ENCODE measurements at regions not wholly inside any gene's neighbourhood (a gene's known extent, or its start where the extent isn't known, plus 50 kb on each side); places are given as distances from the start of the nearest gene placed in this dataset.

DNA sequence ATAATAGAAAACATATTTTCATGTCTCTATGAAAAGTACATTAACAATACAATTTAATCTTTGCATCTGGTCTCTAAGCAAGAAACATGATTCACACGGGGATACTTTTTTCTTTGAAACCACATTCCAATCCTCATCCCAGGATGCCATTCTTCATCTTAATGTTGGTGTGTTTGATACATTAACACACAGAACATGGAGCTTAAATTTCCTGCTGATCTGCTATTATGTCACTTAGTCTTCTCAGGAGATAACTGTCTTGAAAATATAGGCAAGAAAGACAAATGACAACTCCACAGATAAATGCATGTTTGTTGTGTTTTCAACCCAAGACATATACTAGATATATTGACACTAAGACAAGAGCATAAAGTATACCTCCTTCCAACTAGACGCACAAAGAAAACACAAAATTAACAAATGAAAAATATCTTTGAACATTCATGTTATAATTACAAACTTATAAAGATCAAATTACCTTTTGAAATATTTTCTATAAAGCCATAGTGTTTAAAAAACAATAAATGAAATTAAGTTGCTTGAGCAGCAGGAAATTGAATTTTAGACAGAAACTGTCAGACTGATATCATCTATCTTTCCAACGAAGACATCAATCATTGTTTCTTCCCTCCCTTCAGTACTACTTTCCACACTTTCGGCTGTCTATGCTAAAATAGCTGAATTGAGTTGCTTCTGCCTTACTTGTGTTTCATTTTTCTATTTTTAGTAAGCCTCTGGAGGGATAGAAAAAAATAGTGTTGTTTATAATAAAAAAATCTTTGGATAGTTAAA is 1676.7 kb upstream of the CDH9 start:
- no peak overlapping the region for H3K4me3 ChIP-seq (ENCODE audit: low read depth, low read length)
- DNase-seq (ENCODE audit: low read depth), result no peak
- TF ChIP-seq, protein P1, sequence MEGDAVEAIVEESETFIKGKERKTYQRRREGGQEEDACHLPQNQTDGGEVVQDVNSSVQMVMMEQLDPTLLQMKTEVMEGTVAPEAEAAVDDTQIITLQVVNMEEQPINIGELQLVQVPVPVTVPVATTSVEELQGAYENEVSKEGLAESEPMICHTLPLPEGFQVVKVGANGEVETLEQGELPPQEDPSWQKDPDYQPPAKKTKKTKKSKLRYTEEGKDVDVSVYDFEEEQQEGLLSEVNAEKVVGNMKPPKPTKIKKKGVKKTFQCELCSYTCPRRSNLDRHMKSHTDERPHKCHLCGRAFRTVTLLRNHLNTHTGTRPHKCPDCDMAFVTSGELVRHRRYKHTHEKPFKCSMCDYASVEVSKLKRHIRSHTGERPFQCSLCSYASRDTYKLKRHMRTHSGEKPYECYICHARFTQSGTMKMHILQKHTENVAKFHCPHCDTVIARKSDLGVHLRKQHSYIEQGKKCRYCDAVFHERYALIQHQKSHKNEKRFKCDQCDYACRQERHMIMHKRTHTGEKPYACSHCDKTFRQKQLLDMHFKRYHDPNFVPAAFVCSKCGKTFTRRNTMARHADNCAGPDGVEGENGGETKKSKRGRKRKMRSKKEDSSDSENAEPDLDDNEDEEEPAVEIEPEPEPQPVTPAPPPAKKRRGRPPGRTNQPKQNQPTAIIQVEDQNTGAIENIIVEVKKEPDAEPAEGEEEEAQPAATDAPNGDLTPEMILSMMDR (IDR thresholded peaks at IDR 0.05; ENCODE audit: insufficient read depth, low read length), result no peak

DNA sequence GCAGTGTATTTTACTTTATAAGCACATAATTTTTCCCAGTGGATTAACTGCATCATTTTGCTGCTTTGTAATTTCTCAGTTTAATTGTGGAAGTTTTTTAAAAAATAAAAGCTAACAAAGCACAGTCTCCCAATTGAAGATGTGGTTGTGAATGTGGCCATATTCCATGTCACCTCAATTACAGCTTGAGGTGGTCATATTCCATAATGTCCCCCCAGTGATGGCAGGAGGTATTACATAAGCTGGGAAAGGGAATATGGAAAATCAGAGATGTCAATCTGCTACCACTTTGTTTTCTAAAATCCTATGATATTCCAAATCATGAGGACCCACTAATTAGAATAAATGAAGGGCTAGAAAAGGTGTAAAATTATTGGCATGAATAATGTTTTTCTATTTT is 1672.0 kb upstream of the CDH9 start:
- no peak for DNase-seq (ENCODE audit: low read depth)
- TF ChIP-seq, protein P1 (IDR thresholded peaks at IDR 0.05; ENCODE audit: insufficient read depth, low read length), result peak; percentile 18
- H3K4me3 ChIP-seq (ENCODE audit: low read depth, low read length), result no peak overlapping the region

DNA sequence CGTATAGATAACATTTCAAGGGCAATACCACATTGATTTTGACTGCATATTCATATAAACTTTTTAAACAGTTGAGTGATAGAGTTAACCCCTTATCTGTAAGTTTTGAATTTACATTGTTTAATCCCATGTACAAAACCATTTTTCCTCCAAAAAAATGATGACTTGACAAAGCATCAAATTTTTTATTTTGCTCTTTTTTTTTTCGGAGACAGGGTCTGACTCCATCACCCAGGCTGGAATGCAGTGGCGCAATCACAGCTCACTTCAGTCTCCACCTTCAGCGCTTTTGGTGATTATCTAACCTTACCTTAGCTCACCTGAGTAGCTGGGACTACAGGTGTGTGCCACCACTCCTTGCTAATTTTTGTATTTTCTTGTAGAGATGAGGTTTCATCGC is 1670.1 kb upstream of the CDH9 start:
- TF ChIP-seq, protein P1 (IDR thresholded peaks at IDR 0.05; ENCODE audit: insufficient read depth, low read length), result no peak
- no peak overlapping the region for H3K4me3 ChIP-seq (ENCODE audit: low read depth, low read length)
- no peak for DNase-seq (ENCODE audit: low read depth)

DNA sequence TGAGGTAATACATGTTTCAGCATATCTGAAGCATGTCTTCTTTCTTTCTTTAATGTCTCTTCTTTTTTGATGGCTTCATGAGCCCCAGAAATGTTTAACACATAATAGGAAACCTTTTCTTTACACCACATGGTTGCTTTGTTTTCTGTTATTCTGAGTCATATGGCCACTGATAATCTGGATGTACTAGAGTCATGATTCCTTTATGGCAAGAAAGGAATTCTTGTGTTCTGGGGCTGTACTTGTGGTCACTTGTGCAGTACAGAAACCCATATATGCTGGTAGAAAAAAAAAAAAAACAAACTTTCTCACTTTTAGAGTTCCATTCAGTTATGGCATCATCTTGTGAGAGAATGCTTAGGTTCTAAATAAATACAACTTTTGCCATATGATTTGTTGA is 1669.3 kb upstream of the CDH9 start:
- DNase-seq (ENCODE audit: low read depth), result no peak
- TF ChIP-seq, protein P1 (IDR thresholded peaks at IDR 0.05; ENCODE audit: insufficient read depth, low read length), result no peak
- no peak overlapping the region for H3K4me3 ChIP-seq (ENCODE audit: low read depth, low read length)

DNA sequence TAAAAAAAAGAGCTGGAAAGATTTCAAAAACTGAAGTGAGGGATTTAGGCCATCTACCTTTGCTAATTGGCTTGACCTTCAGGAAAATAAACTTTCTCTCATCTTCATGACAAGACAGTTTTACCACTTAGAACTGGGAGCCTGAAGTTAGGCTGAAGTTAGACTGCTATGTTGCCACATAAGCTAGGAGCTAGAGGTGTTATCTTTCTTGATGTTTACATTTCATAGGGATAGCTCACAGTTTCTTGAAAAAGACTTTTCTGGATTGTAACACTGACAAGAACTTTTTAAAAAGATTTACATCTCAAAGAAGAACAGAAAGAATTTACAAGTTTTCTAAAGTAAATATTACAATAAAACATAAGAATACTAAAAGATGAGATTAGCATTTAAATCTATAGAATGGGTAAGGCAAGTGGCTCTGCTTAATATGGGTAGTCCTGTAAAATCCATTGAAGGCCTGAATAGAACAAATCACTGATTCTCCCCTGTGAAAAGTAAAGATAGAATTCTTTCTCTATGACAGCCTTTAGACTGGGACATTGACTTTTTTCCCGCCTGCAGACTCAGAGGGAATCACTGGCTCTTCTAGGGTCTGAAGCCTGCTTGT is 1665.4 kb upstream of the CDH9 start:
- TF ChIP-seq, protein P1 (IDR thresholded peaks at IDR 0.05; ENCODE audit: insufficient read depth, low read length), result no peak
- no peak for DNase-seq (ENCODE audit: low read depth)
- no peak overlapping the region for H3K4me3 ChIP-seq (ENCODE audit: low read depth, low read length)

DNA sequence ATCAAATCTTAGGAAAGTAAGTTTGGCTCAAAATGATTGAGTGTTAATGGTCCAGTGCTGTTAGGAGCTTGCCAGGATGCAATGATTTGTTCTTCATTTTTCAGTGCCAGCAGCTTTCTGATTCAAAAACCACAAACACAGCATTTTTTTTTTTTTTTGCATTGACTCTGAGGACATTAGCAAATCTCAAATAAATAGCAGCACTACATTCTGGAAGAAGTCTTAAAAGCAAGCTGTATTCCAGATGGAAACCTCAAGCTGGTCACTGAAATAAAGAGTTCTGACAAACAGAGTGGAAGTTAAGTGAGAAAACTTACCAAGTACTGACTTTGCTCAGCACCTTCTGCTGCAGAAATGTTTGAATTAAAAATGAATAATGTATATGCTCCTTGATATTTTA is 1653.1 kb upstream of the CDH9 start:
- DNase-seq (ENCODE audit: low read depth), result no peak
- TF ChIP-seq, protein P1 (IDR thresholded peaks at IDR 0.05; ENCODE audit: insufficient read depth, low read length), result no peak

More for the DNA sequence above, 1653.1 kb upstream of the CDH9 start:
- no peak overlapping the region for H3K4me3 ChIP-seq (ENCODE audit: low read depth, low read length)
